ENCODE measurements at regions not wholly inside any gene's neighbourhood (a gene's known extent, or its start where the extent isn't known, plus 50 kb on each side); places are given as distances from the start of the nearest gene placed in this dataset.

DNA sequence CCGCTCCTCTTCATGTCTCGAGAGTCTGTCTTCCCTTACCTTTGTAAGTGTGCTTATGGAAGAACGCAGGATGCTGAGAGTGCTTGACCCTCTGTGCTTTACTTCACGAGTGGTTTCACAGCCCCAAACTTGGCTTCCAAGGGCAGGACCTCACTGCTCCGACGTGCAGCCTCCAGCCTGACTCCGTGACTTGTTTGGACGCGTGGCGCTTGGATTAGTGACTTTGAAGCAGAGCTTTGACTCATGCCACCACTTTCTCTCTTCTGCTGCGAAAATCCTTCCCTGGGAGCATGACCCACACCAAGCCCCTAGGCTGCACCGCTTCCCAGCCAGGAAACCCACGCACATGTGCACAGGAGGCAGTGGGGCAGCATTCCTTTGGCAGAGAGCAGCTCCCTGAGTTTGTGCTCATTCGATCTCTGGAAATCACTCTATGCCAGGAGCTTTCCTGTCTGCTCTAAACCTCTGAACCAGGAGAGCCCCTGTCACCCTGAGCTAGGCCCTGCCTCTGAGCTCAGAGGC lies 207.8 kb upstream of the HS6ST1 start:
- no peaks in the 10 kb centered on the region for H3K9me1 ChIP-seq (ENCODE audit: control insufficient read depth, insufficient read depth, low read length)
- no peaks in the 10 kb centered on the region for H3K4me1 ChIP-seq (replicated peaks in 1 of 2; ENCODE audit: control insufficient read depth in 2 of 2, insufficient read depth in 2 of 2, low read length in 2 of 2)
- TF ChIP-seq FOXM1 (IDR thresholded peaks at IDR 0.05; ENCODE audit: low read depth) (no peak), FOXM1 (CRISPR knock-in tag; IDR thresholded peaks at IDR 0.05; ENCODE audit: low read depth) (no peak), MTA3 (IDR thresholded peaks at IDR 0.05; ENCODE audit: borderline replicate concordance) (no peak), ZFP30 (CRISPR knock-in tag; IDR thresholded peaks at IDR 0.05; ENCODE audit: borderline replicate concordance) (no peak), SRSF7 (optimal IDR thresholded peaks at IDR 0.05; ENCODE audit: low read depth, low read length) (no peak), KLF10 (CRISPR knock-in tag; IDR thresholded peaks at IDR 0.05) (no peak), KLF6 (CRISPR knock-in tag; IDR thresholded peaks at IDR 0.05; ENCODE audit: borderline replicate concordance) (no peak), RBM34 (IDR thresholded peaks at IDR 0.05; ENCODE audit: borderline replicate concordance, insufficient read depth, low read length) (no peak)
- TF ChIP-seq, protein P1, sequence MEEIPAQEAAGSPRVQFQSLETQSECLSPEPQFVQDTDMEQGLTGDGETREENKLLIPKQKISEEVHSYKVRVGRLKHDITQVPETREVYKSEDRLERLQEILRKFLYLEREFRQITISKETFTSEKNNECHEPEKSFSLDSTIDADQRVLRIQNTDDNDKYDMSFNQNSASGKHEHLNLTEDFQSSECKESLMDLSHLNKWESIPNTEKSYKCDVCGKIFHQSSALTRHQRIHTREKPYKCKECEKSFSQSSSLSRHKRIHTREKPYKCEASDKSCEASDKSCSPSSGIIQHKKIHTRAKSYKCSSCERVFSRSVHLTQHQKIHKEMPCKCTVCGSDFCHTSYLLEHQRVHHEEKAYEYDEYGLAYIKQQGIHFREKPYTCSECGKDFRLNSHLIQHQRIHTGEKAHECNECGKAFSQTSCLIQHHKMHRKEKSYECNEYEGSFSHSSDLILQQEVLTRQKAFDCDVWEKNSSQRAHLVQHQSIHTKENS (CRISPR knock-in tag; IDR thresholded peaks at IDR 0.05): no peak
- TF ChIP-seq, protein P2, sequence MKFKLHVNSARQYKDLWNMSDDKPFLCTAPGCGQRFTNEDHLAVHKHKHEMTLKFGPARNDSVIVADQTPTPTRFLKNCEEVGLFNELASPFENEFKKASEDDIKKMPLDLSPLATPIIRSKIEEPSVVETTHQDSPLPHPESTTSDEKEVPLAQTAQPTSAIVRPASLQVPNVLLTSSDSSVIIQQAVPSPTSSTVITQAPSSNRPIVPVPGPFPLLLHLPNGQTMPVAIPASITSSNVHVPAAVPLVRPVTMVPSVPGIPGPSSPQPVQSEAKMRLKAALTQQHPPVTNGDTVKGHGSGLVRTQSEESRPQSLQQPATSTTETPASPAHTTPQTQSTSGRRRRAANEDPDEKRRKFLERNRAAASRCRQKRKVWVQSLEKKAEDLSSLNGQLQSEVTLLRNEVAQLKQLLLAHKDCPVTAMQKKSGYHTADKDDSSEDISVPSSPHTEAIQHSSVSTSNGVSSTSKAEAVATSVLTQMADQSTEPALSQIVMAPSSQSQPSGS (CRISPR knock-in tag; IDR thresholded peaks at IDR 0.05): no peak
- TF ChIP-seq, protein P3, sequence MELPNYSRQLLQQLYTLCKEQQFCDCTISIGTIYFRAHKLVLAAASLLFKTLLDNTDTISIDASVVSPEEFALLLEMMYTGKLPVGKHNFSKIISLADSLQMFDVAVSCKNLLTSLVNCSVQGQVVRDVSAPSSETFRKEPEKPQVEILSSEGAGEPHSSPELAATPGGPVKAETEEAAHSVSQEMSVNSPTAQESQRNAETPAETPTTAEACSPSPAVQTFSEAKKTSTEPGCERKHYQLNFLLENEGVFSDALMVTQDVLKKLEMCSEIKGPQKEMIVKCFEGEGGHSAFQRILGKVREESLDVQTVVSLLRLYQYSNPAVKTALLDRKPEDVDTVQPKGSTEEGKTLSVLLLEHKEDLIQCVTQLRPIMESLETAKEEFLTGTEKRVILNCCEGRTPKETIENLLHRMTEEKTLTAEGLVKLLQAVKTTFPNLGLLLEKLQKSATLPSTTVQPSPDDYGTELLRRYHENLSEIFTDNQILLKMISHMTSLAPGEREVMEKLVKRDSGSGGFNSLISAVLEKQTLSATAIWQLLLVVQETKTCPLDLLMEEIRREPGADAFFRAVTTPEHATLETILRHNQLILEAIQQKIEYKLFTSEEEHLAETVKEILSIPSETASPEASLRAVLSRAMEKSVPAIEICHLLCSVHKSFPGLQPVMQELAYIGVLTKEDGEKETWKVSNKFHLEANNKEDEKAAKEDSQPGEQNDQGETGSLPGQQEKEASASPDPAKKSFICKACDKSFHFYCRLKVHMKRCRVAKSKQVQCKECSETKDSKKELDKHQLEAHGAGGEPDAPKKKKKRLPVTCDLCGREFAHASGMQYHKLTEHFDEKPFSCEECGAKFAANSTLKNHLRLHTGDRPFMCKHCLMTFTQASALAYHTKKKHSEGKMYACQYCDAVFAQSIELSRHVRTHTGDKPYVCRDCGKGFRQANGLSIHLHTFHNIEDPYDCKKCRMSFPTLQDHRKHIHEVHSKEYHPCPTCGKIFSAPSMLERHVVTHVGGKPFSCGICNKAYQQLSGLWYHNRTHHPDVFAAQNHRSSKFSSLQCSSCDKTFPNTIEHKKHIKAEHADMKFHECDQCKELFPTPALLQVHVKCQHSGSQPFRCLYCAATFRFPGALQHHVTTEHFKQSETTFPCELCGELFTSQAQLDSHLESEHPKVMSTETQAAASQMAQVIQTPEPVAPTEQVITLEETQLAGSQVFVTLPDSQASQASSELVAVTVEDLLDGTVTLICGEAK (IDR thresholded peaks at IDR 0.05): no peak
- TF ChIP-seq, protein P3 (CRISPR knock-in tag; IDR thresholded peaks at IDR 0.05): no peak

More for the DNA sequence above, 207.8 kb upstream of the HS6ST1 start:
- 4% methylated on average over 14 of the region's 14 CpGs for WGBS (ENCODE audit: insufficient coverage, low coverage, missing lambda C conversion rate)
- no peak overlapping the region for H3K27ac ChIP-seq (ENCODE audit: extremely low read depth, low read depth, low read length)
- no TSS peak for BruUV-seq (replicated peaks)
- ATAC-seq (no peak), DNase-seq (ENCODE audit: extremely low read depth in 1 of 4, low spot score in 3 of 4) (no peak), FAIRE-seq (no peak)
- POLR2A ChIA-PET: interaction anchor here (0.6 to 0.8 kb wide), 2 partner anchors 13 to 420 kb away, joined by 3 read pairs; no protein-coding TSS in a partner anchor
- H3K79me2 ChIP-seq (ENCODE audit: control insufficient read depth, insufficient read depth, low read length): no peaks in the 10 kb centered on the region
- CTCF ChIA-PET (ENCODE audit: low intra/inter-chr PET ratio): no interaction called here
- peaks cover 10 to 65% of the 10 kb centered on the region in 2 experiments; a peak in 3 of 5 replicates for H3K27me3 ChIP-seq (ENCODE audit: control insufficient read depth in 2 of 2, insufficient read depth in 2 of 2, low read length in 2 of 2)
- no peak overlapping the region for H2AFZ ChIP-seq (ENCODE audit: low read depth, low read length)
- no peak overlapping the region for H3K4me3 ChIP-seq
- H3K9me3 ChIP-seq (replicated peaks; ENCODE audit: control insufficient read depth, insufficient read depth, low read depth, low read length): no peaks in the 10 kb centered on the region
- H4K20me1 ChIP-seq (replicated peaks; ENCODE audit: control insufficient read depth, insufficient read depth, low read length): no peaks in the 10 kb centered on the region
- no peak overlapping the region for H3K4me2 ChIP-seq (ENCODE audit: insufficient read depth, low read length)
- intact Hi-C loops (cut with micrococcal nuclease): no loop called here
- H3K9ac ChIP-seq (ENCODE audit: insufficient read depth in 1 of 2, low read depth in 2 of 2, low read length in 2 of 2): no peak overlapping the region; a peak in 1 of 4 replicates
- in situ Hi-C loops (cut with MboI): no loop called here
- no peaks in the 10 kb centered on the region for H3K36me3 ChIP-seq (ENCODE audit: control insufficient read depth, insufficient read depth, low read length)
